ENCODE measurements at regions not wholly inside any gene's neighbourhood (a gene's known extent, or its start where the extent isn't known, plus 50 kb on each side); places are given as distances from the start of the nearest gene placed in this dataset.

GRCh38 chr17:72338304-72338703, 217.5 kb downstream of the SOX9 start:
- no peak overlapping the region for H3K27ac Mint-ChIP-seq
- no peak for TF ChIP-seq ZNF532 (CRISPR knock-in tag; IDR thresholded peaks at IDR 0.05; ENCODE audit: borderline replicate concordance)
- no peak for TF ChIP-seq E2F1 (CRISPR knock-in tag; IDR thresholded peaks at IDR 0.05)
- TF ChIP-seq ZNF423 (CRISPR knock-in tag; IDR thresholded peaks at IDR 0.05), result no peak
- no peak for TF ChIP-seq MAX (CRISPR knock-in tag; IDR thresholded peaks at IDR 0.05)
- TF ChIP-seq FOXP4 (CRISPR knock-in tag; IDR thresholded peaks at IDR 0.05), result no peak
- no peak for TF ChIP-seq EMX1 (CRISPR knock-in tag; IDR thresholded peaks at IDR 0.05)
- TF ChIP-seq ELF4 (CRISPR knock-in tag; IDR thresholded peaks at IDR 0.05; ENCODE audit: low read depth), result no peak
- TF ChIP-seq ZNF219 (CRISPR knock-in tag; IDR thresholded peaks at IDR 0.05; ENCODE audit: borderline replicate concordance), result no peak
- no peak for TF ChIP-seq TCF7 (CRISPR knock-in tag; IDR thresholded peaks at IDR 0.05; ENCODE audit: low read depth)
- no peak for TF ChIP-seq TEAD4 (CRISPR knock-in tag; IDR thresholded peaks at IDR 0.05)
- TF ChIP-seq HMGA2 (CRISPR knock-in tag; IDR thresholded peaks at IDR 0.05), result no peak
- TF ChIP-seq JUN (CRISPR knock-in tag; IDR thresholded peaks at IDR 0.05), result no peak
- no peak for TF ChIP-seq CTCF (IDR thresholded peaks at IDR 0.05)
- no peak for TF ChIP-seq AFF4 (CRISPR knock-in tag; IDR thresholded peaks at IDR 0.05; ENCODE audit: borderline replicate concordance)
- TF ChIP-seq NFE2L1 (CRISPR knock-in tag; IDR thresholded peaks at IDR 0.05), result no peak
- no peak for TF ChIP-seq FOXP1 (CRISPR knock-in tag; IDR thresholded peaks at IDR 0.05; ENCODE audit: borderline replicate concordance)
- no peak for TF ChIP-seq ZBTB43 (CRISPR knock-in tag; IDR thresholded peaks at IDR 0.05)
- no peaks in the 10 kb centered on the region for H3K27me3 Mint-ChIP-seq (ENCODE audit: low read depth)
- CTCF ChIA-PET, result no interaction called here
- DNase-seq (ENCODE audit: low spot score) (no peak), ATAC-seq (no peak)
- H3K4me1 Mint-ChIP-seq, result peaks cover 21% of the 10 kb centered on the region
- no peak overlapping the region for H3K4me3 Mint-ChIP-seq
- no peaks in the 10 kb centered on the region for H3K36me3 Mint-ChIP-seq
- POLR2A ChIA-PET, result no interaction called here
- H3K9me3 Mint-ChIP-seq, result no peaks in the 10 kb centered on the region

Measured in WTC11 (cell line).